Fibroblast of the conjunctiva (primary cell): ENCODE measurements at regions not wholly inside any gene's neighbourhood (a gene's known extent, or its start where the extent isn't known, plus 50 kb on each side); places are given as distances from the start of the nearest gene placed in this dataset.
"Not testable (repeated sequence)": the region's sequence is repeated elsewhere in the genome, so short reads cannot be mapped to it uniquely, and the experiment has no call there.

ENCODE experiments used
- DNase-seq: peaks from one replicate; pipeline ENCODE4 v3.0.0-alpha.2; 2010; ENCODE audit warnings: low read depth

DNA sequence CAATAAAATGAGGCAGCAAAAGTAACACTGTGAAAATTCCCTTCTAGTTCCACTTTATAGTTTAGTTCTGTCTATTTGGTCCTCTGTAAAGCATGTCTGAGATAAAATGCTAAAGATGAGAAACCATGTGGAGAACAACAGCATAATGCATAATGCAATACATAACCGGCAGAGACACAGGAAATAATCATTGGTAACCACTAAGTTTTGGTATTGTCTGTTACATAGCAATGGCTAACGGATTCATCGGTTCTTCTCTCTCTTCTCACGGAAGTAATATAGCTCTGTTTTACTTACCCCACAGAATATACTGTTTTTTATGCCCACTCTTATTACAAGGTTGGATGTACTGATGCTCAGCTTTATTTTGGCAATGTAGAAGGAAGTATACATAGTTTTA is 158.9 kb downstream of the FAM174A start:
- no peak for DNase-seq

DNA sequence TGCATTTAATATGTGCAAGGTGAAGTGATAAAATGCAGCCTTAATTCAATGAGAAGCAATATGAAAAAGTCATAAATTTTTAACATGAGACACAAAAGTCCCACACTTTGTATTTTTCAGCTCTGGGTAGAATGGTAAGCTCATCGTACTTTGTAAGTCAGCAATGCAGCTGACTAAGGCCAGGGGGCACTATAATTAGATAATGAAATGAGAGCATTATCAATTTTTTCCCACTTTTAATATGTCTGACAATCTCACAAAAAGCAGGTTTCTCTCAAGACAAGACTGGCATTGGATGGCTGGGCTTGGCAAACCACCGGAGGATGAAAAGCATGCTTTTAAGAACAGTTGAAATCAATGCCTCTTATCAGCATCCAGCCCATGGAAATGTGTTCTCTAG is 162.8 kb downstream of the FAM174A start:
- DNase-seq, result no peak

DNA sequence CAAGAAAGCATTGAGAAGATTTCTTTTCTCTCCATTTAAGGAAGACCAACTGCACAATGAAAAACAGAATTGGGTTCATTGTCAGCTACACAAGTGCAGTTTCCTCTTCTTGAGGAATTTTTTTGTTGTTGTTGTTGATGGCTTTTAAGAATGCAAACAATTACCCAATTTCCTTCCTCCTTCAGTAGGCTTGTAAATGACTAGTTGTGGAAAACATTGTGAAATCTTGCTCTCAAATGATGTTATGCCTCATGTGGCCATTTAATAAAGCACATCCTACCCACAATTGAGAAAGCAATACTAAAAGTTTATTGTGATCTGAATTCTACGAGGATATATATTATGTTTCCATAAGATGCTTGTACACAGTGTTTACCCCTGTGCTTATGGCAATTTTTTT is 171.6 kb downstream of the FAM174A start:
- no peak for DNase-seq

DNA sequence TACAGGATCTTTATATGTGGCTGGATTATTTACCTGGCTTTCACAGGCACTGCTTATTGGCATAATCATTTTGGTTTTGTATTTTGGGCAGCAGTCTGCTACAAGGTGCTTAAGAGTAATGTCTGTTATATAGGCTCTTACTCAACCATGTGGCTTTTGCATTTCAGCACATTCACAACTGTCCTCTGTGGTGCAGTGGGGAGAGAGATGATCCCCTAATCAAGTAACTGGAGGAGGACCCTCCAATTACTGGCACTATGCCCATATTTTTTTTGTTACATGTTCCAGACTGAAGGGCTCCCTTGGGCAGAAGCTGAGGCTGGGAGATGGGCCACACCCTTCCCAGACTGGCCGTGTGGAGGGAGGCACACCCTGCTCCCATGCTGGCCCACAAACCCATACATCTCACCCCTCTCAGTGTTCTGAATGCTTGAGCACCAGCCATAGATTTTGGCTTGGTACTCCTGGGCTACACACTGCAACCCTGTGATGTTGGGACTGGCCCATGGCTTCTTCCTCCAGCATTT is 173.5 kb downstream of the FAM174A start:
- no peak for DNase-seq

DNA sequence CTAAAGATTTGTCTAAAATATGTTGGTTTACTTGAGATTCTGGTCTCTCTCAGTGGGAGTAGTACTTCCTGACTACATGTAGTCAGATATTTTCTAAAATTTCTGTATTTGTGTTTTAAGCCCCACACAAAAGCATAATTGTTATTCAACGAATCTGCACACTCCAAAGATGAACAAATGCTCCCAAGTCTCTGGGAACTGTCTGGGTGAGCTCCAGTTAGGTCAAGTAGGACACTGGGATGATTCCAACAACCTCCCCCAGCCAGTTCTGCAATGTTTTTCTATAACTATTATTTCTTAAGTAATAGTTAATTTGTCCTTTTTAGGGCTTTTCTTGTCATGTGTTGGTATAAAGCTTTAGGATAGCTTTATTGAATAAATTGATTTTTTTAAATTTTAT is 174.6 kb downstream of the FAM174A start:
- DNase-seq, result no peak

DNA sequence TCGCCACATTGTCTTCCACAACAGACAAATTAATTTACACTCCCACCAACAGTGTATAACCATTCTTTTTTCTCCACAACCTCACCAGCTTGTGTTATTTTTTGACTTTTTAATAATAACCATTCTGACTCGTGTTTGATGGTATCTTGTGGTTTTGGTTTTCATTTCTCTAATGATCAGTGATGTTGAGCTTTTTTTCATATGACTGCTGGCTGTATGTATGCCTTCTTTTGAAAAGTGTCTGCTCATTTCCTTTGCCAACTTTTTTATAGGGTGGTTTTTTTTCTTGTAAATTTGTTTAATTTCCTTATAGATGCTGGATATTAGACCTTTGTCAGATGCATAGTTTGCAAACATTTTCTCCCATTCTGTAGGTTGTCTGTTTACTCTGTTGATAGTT is 179.6 kb downstream of the FAM174A start:
- DNase-seq, result not testable (repeated sequence)

DNA sequence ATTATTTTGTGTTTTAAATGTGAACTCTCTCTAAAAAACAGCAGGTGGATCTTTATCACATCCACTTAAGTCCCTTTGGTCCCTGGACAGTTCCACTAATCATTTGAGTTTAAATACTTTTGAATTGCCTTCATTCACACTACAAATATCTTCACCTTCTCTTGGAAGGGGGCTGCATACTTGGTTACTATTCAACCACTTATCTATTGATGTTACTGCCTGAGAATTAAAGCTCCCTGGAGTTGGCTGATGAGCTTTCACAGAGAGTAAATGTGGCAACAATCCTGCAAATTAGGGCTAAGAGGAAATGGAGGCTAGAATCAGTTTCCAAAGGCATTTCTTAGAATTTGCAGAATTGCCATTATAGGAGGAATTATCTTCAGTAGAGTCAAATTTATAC is 180.4 kb downstream of the ST8SIA4 start:
- no peak for DNase-seq

DNA sequence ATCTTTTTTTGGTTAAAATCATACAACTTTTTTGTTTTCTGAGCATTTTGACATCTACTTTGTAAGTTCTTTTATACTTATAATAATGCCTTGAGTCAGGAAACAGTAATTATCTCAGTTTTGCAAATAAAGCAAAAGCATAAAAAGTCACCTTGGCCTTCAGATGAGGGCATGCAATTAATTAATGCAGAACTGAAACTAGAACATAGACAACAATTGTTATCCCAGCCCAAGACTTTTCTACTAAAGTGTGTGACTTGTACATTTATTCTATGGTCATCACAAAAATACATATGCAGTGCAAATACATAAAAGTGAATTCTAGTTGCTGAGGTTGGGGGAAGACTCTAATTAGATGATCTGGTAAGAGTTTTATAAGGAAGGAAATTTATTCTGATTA is 179.9 kb downstream of the ST8SIA4 start:
- DNase-seq, result no peak

DNA sequence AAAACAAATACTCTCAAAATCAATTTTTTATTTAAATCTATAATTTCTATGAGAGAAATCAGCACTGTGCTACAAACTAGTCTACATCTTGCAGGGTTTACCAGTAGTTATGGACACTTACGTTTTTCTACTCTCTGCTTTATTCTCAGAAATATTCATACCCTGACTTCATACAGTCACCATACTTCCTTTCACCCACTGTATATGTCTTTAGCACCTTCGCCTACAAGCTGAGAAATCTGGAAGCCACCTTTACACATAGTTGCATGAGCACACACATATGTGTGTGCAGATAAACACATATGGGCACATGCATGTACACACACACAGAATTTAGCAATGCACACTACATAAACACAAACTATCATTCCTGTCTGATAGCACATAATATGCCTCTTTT is 177.0 kb downstream of the ST8SIA4 start:
- DNase-seq, result no peak

DNA sequence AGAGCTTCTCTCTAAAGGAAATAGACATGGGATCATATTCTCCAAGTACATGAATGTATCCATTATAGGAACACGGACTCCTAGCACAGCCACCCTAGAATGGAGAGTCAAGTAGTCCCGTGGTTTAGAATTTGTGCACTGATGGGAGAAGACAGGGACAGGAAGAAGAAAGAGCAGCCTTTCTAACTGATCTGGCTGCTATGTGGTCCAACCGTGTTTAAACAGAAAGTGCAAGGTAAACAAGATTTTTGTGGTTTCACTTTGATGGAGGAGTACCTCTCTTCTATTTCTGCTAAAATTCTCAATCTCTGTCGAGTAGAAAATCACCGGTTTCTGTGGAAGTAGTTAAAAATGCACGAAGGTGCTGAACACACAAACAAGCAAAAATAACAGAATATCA is 171.3 kb downstream of the ST8SIA4 start:
- DNase-seq, result no peak

DNA sequence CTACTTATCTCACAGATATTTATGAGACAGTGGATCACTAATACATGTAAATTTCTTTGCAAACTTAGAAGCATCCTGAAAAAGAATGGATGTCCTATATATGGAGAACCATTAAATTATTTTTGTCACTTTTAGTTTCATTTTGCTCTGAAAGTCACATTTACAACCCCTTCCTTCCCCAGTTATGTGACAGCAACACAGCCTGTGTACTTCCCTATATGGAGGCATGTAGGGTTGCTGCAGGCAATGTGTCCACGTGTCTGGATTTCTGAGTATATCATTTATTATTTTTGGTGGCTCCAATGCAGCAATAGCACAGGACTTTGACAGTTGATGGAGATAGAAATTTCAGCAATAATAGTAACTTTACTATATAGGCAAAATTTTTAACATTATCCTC is 156.4 kb downstream of the ST8SIA4 start:
- DNase-seq, result no peak

DNA sequence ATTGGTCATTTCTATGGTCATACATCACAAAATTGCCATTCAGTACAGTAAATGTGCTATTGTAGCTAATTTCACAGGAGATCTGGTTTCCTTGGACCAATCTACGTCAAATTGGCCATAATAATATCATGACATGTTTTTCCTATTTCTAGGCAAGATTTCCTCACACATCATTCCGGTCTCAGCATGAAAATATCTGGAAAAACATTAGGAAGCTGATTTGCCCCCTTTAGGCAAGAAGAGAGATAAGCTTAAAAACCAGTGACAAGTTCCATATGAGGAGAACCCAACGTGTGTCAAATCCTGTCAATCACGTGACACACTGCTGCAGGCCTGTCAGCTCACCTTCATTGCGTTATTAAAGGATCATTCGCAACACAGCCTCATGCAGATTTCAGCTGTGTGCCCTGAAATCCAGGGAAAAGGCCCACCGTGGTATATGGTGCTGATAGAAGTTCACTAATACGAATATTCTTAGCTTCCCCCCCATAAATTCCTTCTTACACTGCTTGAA is 153.3 kb downstream of the ST8SIA4 start:
- DNase-seq, result no peak

DNA sequence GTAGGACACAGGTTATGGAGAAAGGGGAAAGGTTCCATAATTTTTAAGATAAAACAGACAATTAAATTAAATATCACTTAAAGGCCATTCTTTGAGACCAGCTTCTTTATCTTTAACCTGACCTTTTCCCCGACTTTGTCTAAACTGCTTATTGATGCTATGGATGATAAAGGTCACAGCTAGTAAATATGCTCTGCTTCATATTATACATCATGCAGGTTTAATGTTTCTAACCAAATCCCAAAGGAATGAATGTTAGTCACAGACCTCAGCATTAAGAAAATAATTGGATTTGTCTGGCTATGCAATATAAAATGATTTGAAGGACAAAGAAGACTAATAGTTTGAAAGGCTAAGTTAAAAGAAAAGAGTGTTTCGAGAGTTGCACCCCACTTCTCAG is 147.6 kb downstream of the ST8SIA4 start:
- no peak for DNase-seq
